GM12878 (cell line): ENCODE measurements at regions not wholly inside any gene's neighbourhood (a gene's known extent, or its start where the extent isn't known, plus 50 kb on each side); places are given as distances from the start of the nearest gene placed in this dataset.

Experiments
- ATAC-seq: fragments of 200-7000 bp; cut with Tn5 transposase; 3 replicates; pipeline ENCODE4 v1.9.1; 2020; ENCODE audit warnings: mild to moderate bottlenecking, moderate library complexity
- BruUV-seq: library from RNA; stranded (reverse); fragments of 400-500 nt; replicated peaks from 2 replicates; lab custom pipeline; 2021; lab: Mats Ljungman, UMichigan
- CTCF ChIA-PET: fragments of 300-600 bp; sonication (Branson Sonifier 250); formaldehyde crosslinking; extraction: SDS; loops from one replicate; lab custom pipeline; 2021; ENCODE audit warnings: inconsistent platforms; lab: Yijun Ruan, JAX
- POLR2A ChIA-PET: fragments of 350-600 bp; formaldehyde crosslinking; extraction: SDS; loops from one replicate; lab custom pipeline; 2021; ENCODE audit warnings: inconsistent platforms; lab: Charles Lee
- RAD21 ChIA-PET: fragments of 300-600 bp; sonication (Branson Sonifier 250); formaldehyde crosslinking; loops from one replicate; lab custom pipeline; 2023; ENCODE audit warnings: antibody characterized with exemption; ENCODE audit not compliant: unreplicated experiment; lab: Charles Lee
- SMC1A ChIA-PET: fragments of 300-600 bp; sonication (Branson Sonifier 250); formaldehyde crosslinking; loops from one replicate; lab custom pipeline; 2023; ENCODE audit not compliant: unreplicated experiment, uncharacterized antibody; lab: Charles Lee
- DNase-seq: peaks from one replicate; pipeline ENCODE4 v3.0.0-alpha.2; 2011; ENCODE audit warnings: low read depth, low spot score
- FAIRE-seq: peaks from 3 replicates; lab custom pipeline; 2011; peaks lifted over from hg19 to GRCh38; lab: Jason Lieb, UNC
- H2AFZ ChIP-seq: 2 replicates; pipeline ENCODE4 v1.6.0; 2011; ENCODE audit warnings: low read depth, low read length, control low read depth; ENCODE audit not compliant: control insufficient read depth
- H3K27ac ChIP-seq: 2 replicates; pipeline ENCODE4 v1.5.1; 2011; ENCODE audit warnings: control low read depth; ENCODE audit not compliant: control insufficient read depth, insufficient read depth
- H3K27me3 ChIP-seq, 2 experiments: replicated peaks in 1 of 2; 2 replicates each; pipeline versions ENCODE4 v1.6.0 to v1.6.1; 2011; ENCODE audit warnings: low read length in 1 of 2; ENCODE audit not compliant: control insufficient read depth in 2 of 2, insufficient read depth in 2 of 2
- H3K36me3 ChIP-seq, 2 experiments: 2 replicates each; pipeline ENCODE4 v1.5.1; 2011; ENCODE audit warnings: low read length in 1 of 2; ENCODE audit not compliant: control insufficient read depth in 2 of 2, insufficient read depth in 2 of 2
- H3K4me1 ChIP-seq: 2 replicates; pipeline ENCODE4 v1.6.1; 2011; ENCODE audit warnings: mild to moderate bottlenecking, low read length, moderate library complexity, mixed read lengths; ENCODE audit not compliant: control insufficient read depth, insufficient read depth
- H3K4me2 ChIP-seq: 2 replicates; pipeline ENCODE4 v1.6.0; 2011; ENCODE audit warnings: control low read depth; ENCODE audit not compliant: control insufficient read depth, insufficient read depth
- H3K4me3 ChIP-seq: fragments of 200-600 bp; sonication (generic); 2 replicates; pipeline ENCODE4 v1.5.1; 2016
- H3K79me2 ChIP-seq: 2 replicates; pipeline ENCODE4 v1.6.0; 2011; ENCODE audit warnings: low read length; ENCODE audit not compliant: control insufficient read depth, insufficient read depth
- H3K9ac ChIP-seq: 2 replicates; pipeline ENCODE4 v1.8.0; 2011; ENCODE audit warnings: low read length, control low read depth, mixed read lengths; ENCODE audit not compliant: control insufficient read depth, insufficient read depth
- H3K9me3 ChIP-seq: replicated peaks from 3 replicates; pipeline ENCODE4 v1.5.1; 2011; ENCODE audit warnings: mild to moderate bottlenecking, low read length; ENCODE audit not compliant: control insufficient read depth, insufficient read depth
- H4K20me1 ChIP-seq: 2 replicates; pipeline ENCODE4 v1.6.0; 2011; ENCODE audit not compliant: control insufficient read depth, insufficient read depth
- ATF2 ChIP-seq: IDR thresholded peaks from 2 replicates; pipeline ENCODE4 v1.6.1; 2012; ENCODE audit warnings: low read length, inconsistent platforms
- BACH1 ChIP-seq: fragments of 450-650 bp; IDR thresholded peaks from 2 replicates; pipeline ENCODE4 v1.6.1; 2017; ENCODE audit warnings: mild to moderate bottlenecking, borderline replicate concordance
- BCL11A ChIP-seq: IDR thresholded peaks from 2 replicates; pipeline ENCODE4 v1.6.1; 2011; ENCODE audit warnings: low read depth, low read length
- CBX3 ChIP-seq: fragments of 200-600 bp; sonication (generic); IDR thresholded peaks from 2 replicates; pipeline ENCODE4 v1.6.1; 2016; ENCODE audit warnings: low read depth, borderline replicate concordance
- CREM ChIP-seq: IDR thresholded peaks from 2 replicates; pipeline ENCODE4 v1.6.1; 2014; ENCODE audit warnings: antibody characterized with exemption, low read depth
- HDAC2 ChIP-seq: fragments of 200-600 bp; sonication (generic); IDR thresholded peaks from 2 replicates; pipeline ENCODE4 v1.6.1; 2017
- KAT2A ChIP-seq: conservative IDR thresholded peaks from 2 replicates; pipeline ENCODE4 v1.6.1; 2011; ENCODE audit warnings: low read depth, low read length; ENCODE audit not compliant: control insufficient read depth
- NFXL1 ChIP-seq: fragments of 450-650 bp; IDR thresholded peaks from 2 replicates; pipeline ENCODE4 v1.6.1; 2017; ENCODE audit warnings: antibody characterized with exemption, mild to moderate bottlenecking, borderline replicate concordance
- NRF1 ChIP-seq: conservative IDR thresholded peaks from 2 replicates; pipeline ENCODE4 v1.6.1; 2011; ENCODE audit warnings: mild to moderate bottlenecking, low read depth, low read length, improper control_type of control experiment
- POLR2AphosphoS2 ChIP-seq: IDR thresholded peaks from 2 replicates; pipeline ENCODE4 v1.6.1; 2011; ENCODE audit warnings: low read depth, mild to moderate bottlenecking, low read length, improper control_type of control experiment, moderate library complexity
- RFX5 ChIP-seq: IDR thresholded peaks from 2 replicates; pipeline ENCODE4 v1.6.1; 2011; ENCODE audit warnings: low read depth, low read length, improper control_type of control experiment
- SIN3A ChIP-seq: IDR thresholded peaks from 2 replicates; pipeline ENCODE4 v1.6.1; 2012; ENCODE audit warnings: low read depth, low read length, improper control_type of control experiment
- SIX5 ChIP-seq: IDR thresholded peaks from 2 replicates; pipeline ENCODE4 v1.6.1; 2011; ENCODE audit warnings: mild to moderate bottlenecking, low read depth, low read length, moderate library complexity; ENCODE audit not compliant: severe bottlenecking
- USF2 ChIP-seq: IDR thresholded peaks from 2 replicates; pipeline ENCODE4 v1.6.1; 2011; ENCODE audit warnings: low read depth, low read length, improper control_type of control experiment, borderline replicate concordance
- WRNIP1 ChIP-seq: IDR thresholded peaks from 2 replicates; pipeline ENCODE4 v1.6.1; 2011; ENCODE audit warnings: low read depth, low read length, improper control_type of control experiment, borderline replicate concordance
- ZNF592 ChIP-seq: fragments of 450-650 bp; IDR thresholded peaks from 2 replicates; pipeline ENCODE4 v1.6.1; 2017; ENCODE audit warnings: mild to moderate bottlenecking, moderate library complexity
- WGBS: methylation state at CpG from one replicate; pipeline ENCODE4 v1.1.6; 2016; ENCODE audit warnings: low lambda C conversion rate; ENCODE audit not compliant: insufficient replicate concordance, insufficient coverage; ENCODE audit errors: missing lambda C conversion rate; 5-methylcytosine and 5-hydroxymethylcytosine counted together
- in situ Hi-C: fragments of 300-500 bp; cut with MboI; formaldehyde crosslinking; loops from 9 replicates; pipeline ENCODE4 v1.14.3; 2018; ENCODE audit warnings: mixed read lengths
- intact Hi-C: fragments of 100-400 bp; cut with micrococcal nuclease; formaldehyde crosslinking; loops from one replicate; pipeline ENCODE4 v1.14.2; 2022; ENCODE audit not compliant: unreplicated experiment

GRCh38 chr2:177068967-177069366, 143.6 kb upstream of the HNRNPA3 start:
- no TSS peak for BruUV-seq
- ATAC-seq (no peak), FAIRE-seq (no peak)
- TF ChIP-seq HDAC2 (no peak), WRNIP1 (no peak), NFXL1 (no peak), KAT2A (no peak), ZNF592 (no peak), POLR2AphosphoS2 (no peak), BCL11A (no peak), RFX5 (no peak), CREM (no peak), USF2 (no peak), CBX3 (no peak), BACH1 (no peak), NRF1 (no peak), SIN3A (no peak), SIX5 (no peak), ATF2 (no peak)

More at GRCh38 chr2:177068967-177069366, 143.6 kb upstream of the HNRNPA3 start:
- ChIA-PET RAD21 (no interaction called here), CTCF (no interaction called here), SMC1A (no interaction called here), POLR2A (no interaction called here)
- Histone ChIP-seq H3K4me3 (no peak overlapping the region), H3K9ac (no peak overlapping the region), H2AFZ (no peak overlapping the region), H3K27me3 (no peaks in the 10 kb centered on the region), H3K9me3 (no peaks in the 10 kb centered on the region), H3K36me3 (no peaks in the 10 kb centered on the region), H3K79me2 (no peaks in the 10 kb centered on the region), H4K20me1 (no peaks in the 10 kb centered on the region), H3K4me1 (no peaks in the 10 kb centered on the region), H3K4me2 (no peak overlapping the region), H3K27ac (no peak overlapping the region)
- DNase-seq, result no peak
- WGBS, result 0% methylated on average over 1 of the region's 1 CpG
- in situ Hi-C loops, result no loop called here
- intact Hi-C loops, result no loop called here
